ENCODE measurements at regions not wholly inside any gene's neighbourhood (a gene's known extent, or its start where the extent isn't known, plus 50 kb on each side); places are given as distances from the start of the nearest gene placed in this dataset.

- no peaks in the 10 kb centered on the region for H3K4me1 Mint-ChIP-seq (ENCODE audit: unreplicated experiment)
- no peak for TF ChIP-seq CTCF (IDR thresholded peaks at IDR 0.05; ENCODE audit: unreplicated experiment)
- H3K4me3 Mint-ChIP-seq (ENCODE audit: unreplicated experiment): no peak overlapping the region
- H3K9me3 Mint-ChIP-seq (ENCODE audit: unreplicated experiment): no peaks in the 10 kb centered on the region
- no peak for DNase-seq (ENCODE audit: low spot score)
- H3K27ac Mint-ChIP-seq (ENCODE audit: unreplicated experiment): no peak overlapping the region
- H3K36me3 Mint-ChIP-seq (ENCODE audit: low read depth, unreplicated experiment): no peaks in the 10 kb centered on the region
- no peaks in the 10 kb centered on the region for H3K27me3 Mint-ChIP-seq (ENCODE audit: unreplicated experiment)
Measured at GRCh38 chr2:167602122-167602521, 645.3 kb downstream of the STK39 start.

- Mint-ChIP-seq H3K9me3 (ENCODE audit: unreplicated experiment) (no peaks in the 10 kb centered on the region), H3K27me3 (ENCODE audit: unreplicated experiment) (no peaks in the 10 kb centered on the region), H3K4me3 (ENCODE audit: unreplicated experiment) (no peak overlapping the region), H3K4me1 (ENCODE audit: unreplicated experiment) (no peaks in the 10 kb centered on the region), H3K27ac (ENCODE audit: unreplicated experiment) (no peak overlapping the region), H3K36me3 (ENCODE audit: low read depth, unreplicated experiment) (no peaks in the 10 kb centered on the region)
- no peak for TF ChIP-seq CTCF (IDR thresholded peaks at IDR 0.05; ENCODE audit: unreplicated experiment)
- no peak for DNase-seq (ENCODE audit: low spot score)
Measured at GRCh38 chr2:167599219-167599618, 648.2 kb downstream of the STK39 start.

- H3K27ac Mint-ChIP-seq (ENCODE audit: unreplicated experiment): no peak overlapping the region
- no peak for TF ChIP-seq CTCF (IDR thresholded peaks at IDR 0.05; ENCODE audit: unreplicated experiment)
- H3K27me3 Mint-ChIP-seq (ENCODE audit: unreplicated experiment): no peaks in the 10 kb centered on the region
- no peaks in the 10 kb centered on the region for H3K4me1 Mint-ChIP-seq (ENCODE audit: unreplicated experiment)
- H3K9me3 Mint-ChIP-seq (ENCODE audit: unreplicated experiment): no peaks in the 10 kb centered on the region
- DNase-seq (ENCODE audit: low spot score): no peak
- no peaks in the 10 kb centered on the region for H3K36me3 Mint-ChIP-seq (ENCODE audit: low read depth, unreplicated experiment)
- H3K4me3 Mint-ChIP-seq (ENCODE audit: unreplicated experiment): no peak overlapping the region
Measured at GRCh38 chr2:167595839-167596471, 651.4 kb downstream of the STK39 start.

GRCh38 chr2:167595021-167595420 lies 652.4 kb downstream of the STK39 start:
- no peak for TF ChIP-seq CTCF (IDR thresholded peaks at IDR 0.05; ENCODE audit: unreplicated experiment)
- Mint-ChIP-seq H3K9me3 (ENCODE audit: unreplicated experiment) (no peaks in the 10 kb centered on the region), H3K27me3 (ENCODE audit: unreplicated experiment) (no peaks in the 10 kb centered on the region), H3K4me1 (ENCODE audit: unreplicated experiment) (no peaks in the 10 kb centered on the region), H3K4me3 (ENCODE audit: unreplicated experiment) (no peak overlapping the region), H3K36me3 (ENCODE audit: low read depth, unreplicated experiment) (no peaks in the 10 kb centered on the region), H3K27ac (ENCODE audit: unreplicated experiment) (no peak overlapping the region)
- no peak for DNase-seq (ENCODE audit: low spot score)

- Mint-ChIP-seq H3K27ac (ENCODE audit: unreplicated experiment) (no peak overlapping the region), H3K4me1 (ENCODE audit: unreplicated experiment) (no peaks in the 10 kb centered on the region), H3K9me3 (ENCODE audit: unreplicated experiment) (no peaks in the 10 kb centered on the region), H3K36me3 (ENCODE audit: low read depth, unreplicated experiment) (no peaks in the 10 kb centered on the region), H3K27me3 (ENCODE audit: unreplicated experiment) (no peaks in the 10 kb centered on the region), H3K4me3 (ENCODE audit: unreplicated experiment) (no peak overlapping the region)
- DNase-seq (ENCODE audit: low spot score): no peak
- no peak for TF ChIP-seq CTCF (IDR thresholded peaks at IDR 0.05; ENCODE audit: unreplicated experiment)
Measured at GRCh38 chr2:167592441-167592840, 655.0 kb downstream of the STK39 start.

All from endothelial cell (in vitro differentiated cells).